K562 (cell line): ENCODE measurements at regions not wholly inside any gene's neighbourhood (a gene's known extent, or its start where the extent isn't known, plus 50 kb on each side); places are given as distances from the start of the nearest gene placed in this dataset.
A peak's percentile ranks its signal among the peaks of the same experiment; 100 is the strongest.

Experiments used
- CBX8 ChIP-seq: fragments of 200-600 bp; sonication (generic); IDR thresholded peaks from 2 replicates; pipeline ENCODE4 v1.6.1; 2012; ENCODE audit warnings: borderline replicate concordance, mixed run types, low read depth, mild to moderate bottlenecking, moderate library complexity, mixed read lengths, low read length, control low read depth, inconsistent platforms; ENCODE audit not compliant: poor library complexity, severe bottlenecking; ENCODE audit errors: extremely low read depth
- DMBX1 ChIP-seq: fragments of 250-450 bp; sonication (Bioruptor Pico); IDR thresholded peaks from 2 replicates; pipeline ENCODE4 v1.8.0; 2022; ENCODE audit warnings: inconsistent platforms, mild to moderate bottlenecking, moderate library complexity, borderline replicate concordance
- FOXJ2 ChIP-seq: fragments of 200-800 bp; sonication (Bioruptor generic); IDR thresholded peaks from 2 replicates; pipeline ENCODE4 v1.6.1; 2016; ENCODE audit warnings: missing genetic modification characterization, missing compliant biosample characterization
- FOXK2 ChIP-seq, 2 experiments: fragments of 450-650 bp; IDR thresholded peaks in 1 of 2; conservative IDR thresholded peaks in 1 of 2; 2 replicates each; pipeline ENCODE4 v1.6.1; 2016; ENCODE audit warnings: low read depth in 2 of 2, mild to moderate bottlenecking in 1 of 2
- KDM4B ChIP-seq, 2 experiments: fragments of 450-650 bp in 1 of 2; sonication (generic) in 1 of 2; IDR thresholded peaks; 2 replicates each; pipeline ENCODE4 v1.6.1; 2016 to 2017; ENCODE audit warnings: borderline replicate concordance in 2 of 2, antibody characterized with exemption in 1 of 2, low read depth in 1 of 2, mild to moderate bottlenecking in 1 of 2
- LEF1 ChIP-seq: fragments of 450-650 bp; IDR thresholded peaks from 2 replicates; pipeline ENCODE4 v1.6.1; 2016; ENCODE audit warnings: mild to moderate bottlenecking
- MTA2 ChIP-seq: fragments of 450-650 bp; IDR thresholded peaks from 2 replicates; pipeline ENCODE4 v1.6.1; 2016; ENCODE audit warnings: low read depth
- MXD1 ChIP-seq: fragments of 250-450 bp; sonication (Bioruptor Pico); IDR thresholded peaks from 2 replicates; pipeline ENCODE4 v1.8.0; 2021; ENCODE audit warnings: borderline replicate concordance, mild to moderate bottlenecking, moderate library complexity; ENCODE audit not compliant: poor library complexity, severe bottlenecking
- MYBL2 ChIP-seq, 2 experiments: fragments of 450-650 bp in 1 of 2; sonication (generic) in 1 of 2; formaldehyde crosslinking in 1 of 2; IDR thresholded peaks; 2 replicates each; pipeline versions ENCODE4 v1.6.1 to v1.8.1; 2017 to 2022; ENCODE audit warnings: borderline replicate concordance in 1 of 2, inconsistent platforms in 1 of 2, low read depth in 1 of 2, mild to moderate bottlenecking in 1 of 2, missing genetic modification reagents in 1 of 2, moderate library complexity in 1 of 2
- NELFE ChIP-seq: IDR thresholded peaks from 2 replicates; pipeline ENCODE4 v1.6.1; 2011; ENCODE audit warnings: mild to moderate bottlenecking; ENCODE audit not compliant: insufficient read depth, insufficient read length
- NR2F6 ChIP-seq: fragments of 450-650 bp; formaldehyde crosslinking; IDR thresholded peaks from 2 replicates; pipeline ENCODE4 v1.4.0; 2020; ENCODE audit warnings: mild to moderate bottlenecking
- SREBF2 ChIP-seq: sonication (generic); formaldehyde crosslinking; IDR thresholded peaks from 2 replicates; pipeline ENCODE4 v1.4.0; 2020; ENCODE audit warnings: mild to moderate bottlenecking, missing genetic modification reagents
- TEAD2 ChIP-seq: fragments of 450-650 bp; IDR thresholded peaks from 2 replicates; pipeline ENCODE4 v1.6.1; 2016; ENCODE audit warnings: missing genetic modification characterization, control low read depth, missing compliant biosample characterization
- TSHZ1 ChIP-seq: fragments of 250-450 bp; sonication (Bioruptor Pico); IDR thresholded peaks from 2 replicates; pipeline ENCODE4 v1.4.0; 2020; ENCODE audit warnings: mild to moderate bottlenecking, moderate library complexity
- ZBTB49 ChIP-seq: sonication (generic); formaldehyde crosslinking; IDR thresholded peaks from 2 replicates; pipeline ENCODE4 v1.8.0; 2022; ENCODE audit warnings: missing genetic modification reagents, mild to moderate bottlenecking, borderline replicate concordance
- ZNF384 ChIP-seq: IDR thresholded peaks from 2 replicates; pipeline ENCODE4 v1.6.1; 2012; ENCODE audit warnings: low read depth, low read length, improper control_type of control experiment

GRCh38 chr6:105892577-105893262, 193.4 kb upstream of the PRDM1 start (continued):
- no peak for TF ChIP-seq CBX8
- no peak for TF ChIP-seq TEAD2
- TF ChIP-seq DMBX1: no peak
- no peak for TF ChIP-seq MYBL2 (IDR thresholded peaks at IDR 0.05; ENCODE audit: low read depth)
- TF ChIP-seq MYBL2 (CRISPR knock-in tag; IDR thresholded peaks at IDR 0.05; ENCODE audit: borderline replicate concordance): no peak
- TF ChIP-seq SREBF2 (CRISPR knock-in tag): no peak
- TF ChIP-seq ZBTB49 (CRISPR knock-in tag): no peak
- no peak for TF ChIP-seq FOXJ2 (tag)
- TF ChIP-seq NELFE: no peak
- no peak for TF ChIP-seq ZNF384
- peak; percentile 52 to 63; a peak in 2 of 4 replicates for TF ChIP-seq FOXK2 (conservative IDR thresholded peaks at IDR 0.05 in 1 of 2, IDR thresholded peaks at IDR 0.05 in 1 of 2; ENCODE audit: low read depth in 2 of 2)
- TF ChIP-seq NR2F6 (CRISPR knock-in tag): no peak
- no peak; the same call in 1 of the 2 replicates for TF ChIP-seq LEF1
- no peak for TF ChIP-seq KDM4B (IDR thresholded peaks at IDR 0.05; ENCODE audit: borderline replicate concordance in 2 of 2, low read depth in 1 of 2)
- no peak for TF ChIP-seq MTA2
- no peak for TF ChIP-seq TSHZ1 (CRISPR knock-in tag)
- TF ChIP-seq MXD1: no peak
